ENCODE measurements at regions not wholly inside any gene's neighbourhood (a gene's known extent, or its start where the extent isn't known, plus 50 kb on each side); places are given as distances from the start of the nearest gene placed in this dataset.

GRCh38 chr18:71329563-71329962 lies 1040.7 kb downstream of the SOCS6 start:
- TF ChIP-seq CTCF (IDR thresholded peaks at IDR 0.05): no peak
- TF ChIP-seq POLR2A (IDR thresholded peaks at IDR 0.05): no peak

Data from uterus (tissue), 2 donors.